ENCODE measurements at regions not wholly inside any gene's neighbourhood (a gene's known extent, or its start where the extent isn't known, plus 50 kb on each side); places are given as distances from the start of the nearest gene placed in this dataset.

GRCh38 chr7:155896531-155897263 is 84.4 kb upstream of the SHH start:
- DNase-seq, result no peak

- no peak for DNase-seq
Observed at GRCh38 chr7:155893664-155894063, 81.4 kb upstream of the SHH start.

- no peak for DNase-seq
Observed at GRCh38 chr7:155893176-155893575, 80.9 kb upstream of the SHH start.

GRCh38 chr7:155889636-155890511 is 77.6 kb upstream of the SHH start:
- DNase-seq, result no peak

GRCh38 chr7:155887174-155887525 is 74.9 kb upstream of the SHH start:
- no peak for DNase-seq

GRCh38 chr7:155886391-155887173 is 74.3 kb upstream of the SHH start:
- DNase-seq, result no peak

- DNase-seq, result no peak
Observed at GRCh38 chr7:155885167-155886155, 73.2 kb upstream of the SHH start.

GRCh38 chr7:155884225-155885166 is 72.2 kb upstream of the SHH start:
- DNase-seq, result no peak

GRCh38 chr7:155883491-155884224 is 71.4 kb upstream of the SHH start:
- DNase-seq, result no peak

GRCh38 chr7:155882596-155882995 is 70.3 kb upstream of the SHH start:
- DNase-seq, result peak; percentile 17

GRCh38 chr7:155881471-155882350 is 69.4 kb upstream of the SHH start:
- DNase-seq, result no peak

- no peak for DNase-seq
Observed at GRCh38 chr7:155880721-155881120, 68.5 kb upstream of the SHH start.

GRCh38 chr7:155879592-155879991 is 67.3 kb upstream of the SHH start:
- no peak for DNase-seq

- no peak for DNase-seq
Observed at GRCh38 chr7:155878674-155879073, 66.4 kb upstream of the SHH start.

GRCh38 chr7:155878250-155878649 is 66.0 kb upstream of the SHH start:
- no peak for DNase-seq

GRCh38 chr7:155877167-155877566 is 64.9 kb upstream of the SHH start:
- no peak for DNase-seq

- no peak for DNase-seq
Observed at GRCh38 chr7:155874411-155874810, 62.1 kb upstream of the SHH start.

GRCh38 chr7:155874010-155874409 is 61.7 kb upstream of the SHH start:
- no peak for DNase-seq

GRCh38 chr7:155872678-155873369 is 60.6 kb upstream of the SHH start:
- no peak for DNase-seq
